ENCODE measurements at regions not wholly inside any gene's neighbourhood (a gene's known extent, or its start where the extent isn't known, plus 50 kb on each side); places are given as distances from the start of the nearest gene placed in this dataset.

GRCh38 chr6:148653138-148653776, 93.6 kb upstream of the UST start:
- TF ChIP-seq EZH2 (optimal IDR thresholded peaks at IDR 0.05; ENCODE audit: low read depth, low read length) (no peak), CTCF (IDR thresholded peaks at IDR 0.05; ENCODE audit: low read length) (no peak)

Measured in MM.1S (cell line).